ENCODE measurements at regions not wholly inside any gene's neighbourhood (a gene's known extent, or its start where the extent isn't known, plus 50 kb on each side); places are given as distances from the start of the nearest gene placed in this dataset.

GRCh38 chr12:126295652-126296051 is 1230.4 kb downstream of the AACS start:
- H3K36me3 ChIP-seq (ENCODE audit: control insufficient read depth in 2 of 3, insufficient read depth in 3 of 3, low read length in 3 of 3), result no peaks in the 10 kb centered on the region
- no peak for TF ChIP-seq CTCF (IDR thresholded peaks at IDR 0.05; ENCODE audit: borderline replicate concordance, extremely low read depth, insufficient read depth)
- H3K4me1 ChIP-seq (ENCODE audit: control insufficient read depth in 2 of 3, insufficient read depth in 2 of 3, low read depth in 1 of 3, low read length in 3 of 3), result no peaks in the 10 kb centered on the region
- FAIRE-seq, result no peak
- no peak overlapping the region for H3K4me3 ChIP-seq (ENCODE audit: low read length in 3 of 3)
- no peaks in the 10 kb centered on the region for H3K27me3 ChIP-seq (ENCODE audit: control insufficient read depth, insufficient read depth, low read length)
- intact Hi-C loops (cut with DNase I), result no loop called here
- H3K9me3 ChIP-seq (ENCODE audit: control insufficient read depth in 2 of 3, insufficient read depth in 1 of 3, low read length in 3 of 3), result no peaks in the 10 kb centered on the region
- no peak overlapping the region for H3K9ac ChIP-seq (ENCODE audit: low read length in 3 of 3)
- no peak for DNase-seq
- no peak overlapping the region for H3K27ac ChIP-seq (ENCODE audit: low read depth in 2 of 2, low read length in 2 of 2)

DNA sequence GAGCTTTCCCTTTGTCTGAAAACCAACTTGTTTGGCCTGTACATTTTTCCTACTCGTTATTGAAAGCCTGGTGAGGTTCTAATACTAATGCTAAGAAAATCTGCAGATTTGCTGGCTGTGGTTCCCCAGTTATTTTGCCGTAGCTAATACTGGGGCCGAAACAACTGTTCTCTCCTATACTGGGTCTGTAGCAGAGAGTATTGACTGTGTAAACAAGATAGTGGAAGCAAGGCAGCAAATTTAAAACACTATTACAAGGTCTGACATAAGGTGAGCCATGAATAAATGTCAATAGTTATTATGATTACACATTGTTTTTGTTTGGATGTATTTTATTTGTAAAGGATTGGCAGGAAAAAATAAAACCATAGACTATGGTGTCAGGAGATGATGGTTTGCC is 1244.0 kb downstream of the AACS start:
- H3K9me3 ChIP-seq (ENCODE audit: control insufficient read depth in 2 of 3, insufficient read depth in 1 of 3, low read length in 3 of 3), result no peaks in the 10 kb centered on the region
- H3K27ac ChIP-seq (ENCODE audit: low read depth in 2 of 2, low read length in 2 of 2), result no peak overlapping the region
- TF ChIP-seq CTCF (IDR thresholded peaks at IDR 0.05; ENCODE audit: borderline replicate concordance, extremely low read depth, insufficient read depth), result no peak
- H3K9ac ChIP-seq (ENCODE audit: low read length in 3 of 3), result no peak overlapping the region
- DNase-seq (no peak), FAIRE-seq (no peak)
- no peaks in the 10 kb centered on the region for H3K4me1 ChIP-seq (ENCODE audit: control insufficient read depth in 2 of 3, insufficient read depth in 2 of 3, low read depth in 1 of 3, low read length in 3 of 3)
- no peaks in the 10 kb centered on the region for H3K36me3 ChIP-seq (ENCODE audit: control insufficient read depth in 2 of 3, insufficient read depth in 3 of 3, low read length in 3 of 3)
- H3K4me3 ChIP-seq (ENCODE audit: low read length in 3 of 3), result no peak overlapping the region
- intact Hi-C loops (cut with DNase I), result no loop called here
- H3K27me3 ChIP-seq (ENCODE audit: control insufficient read depth, insufficient read depth, low read length), result no peaks in the 10 kb centered on the region

- no peaks in the 10 kb centered on the region for H3K9me3 ChIP-seq (ENCODE audit: control insufficient read depth in 2 of 3, insufficient read depth in 1 of 3, low read length in 3 of 3)
- FAIRE-seq (no peak), DNase-seq (no peak)
- no peak overlapping the region for H3K27ac ChIP-seq (ENCODE audit: low read depth in 2 of 2, low read length in 2 of 2)
- no peak overlapping the region for H3K9ac ChIP-seq (ENCODE audit: low read length in 3 of 3)
- no peaks in the 10 kb centered on the region for H3K4me1 ChIP-seq (ENCODE audit: control insufficient read depth in 2 of 3, insufficient read depth in 2 of 3, low read depth in 1 of 3, low read length in 3 of 3)
- no peaks in the 10 kb centered on the region for H3K27me3 ChIP-seq (ENCODE audit: control insufficient read depth, insufficient read depth, low read length)
- intact Hi-C loops (cut with DNase I), result no loop called here
- H3K4me3 ChIP-seq (ENCODE audit: low read length in 3 of 3), result no peak overlapping the region
- no peak for TF ChIP-seq CTCF (IDR thresholded peaks at IDR 0.05; ENCODE audit: borderline replicate concordance, extremely low read depth, insufficient read depth)
- H3K36me3 ChIP-seq (ENCODE audit: control insufficient read depth in 2 of 3, insufficient read depth in 3 of 3, low read length in 3 of 3), result no peaks in the 10 kb centered on the region
Measured at GRCh38 chr12:126312457-126312856, 1247.2 kb downstream of the AACS start.

GRCh38 chr12:126316411-126316810 is 1251.2 kb downstream of the AACS start:
- H3K9ac ChIP-seq (ENCODE audit: low read length in 3 of 3), result no peak overlapping the region
- no peaks in the 10 kb centered on the region for H3K27me3 ChIP-seq (ENCODE audit: control insufficient read depth, insufficient read depth, low read length)
- H3K27ac ChIP-seq (ENCODE audit: low read depth in 2 of 2, low read length in 2 of 2), result no peak overlapping the region
- DNase-seq (peak in 3 of 5 donors; percentile 10 to 42 (median 26)), FAIRE-seq (no peak)
- H3K4me3 ChIP-seq (ENCODE audit: low read length in 3 of 3), result no peak overlapping the region
- no peaks in the 10 kb centered on the region for H3K9me3 ChIP-seq (ENCODE audit: control insufficient read depth in 2 of 3, insufficient read depth in 1 of 3, low read length in 3 of 3)
- TF ChIP-seq CTCF (IDR thresholded peaks at IDR 0.05; ENCODE audit: borderline replicate concordance, extremely low read depth, insufficient read depth), result no peak
- no peaks in the 10 kb centered on the region for H3K4me1 ChIP-seq (ENCODE audit: control insufficient read depth in 2 of 3, insufficient read depth in 2 of 3, low read depth in 1 of 3, low read length in 3 of 3)
- intact Hi-C loops (cut with DNase I), result no loop called here
- no peaks in the 10 kb centered on the region for H3K36me3 ChIP-seq (ENCODE audit: control insufficient read depth in 2 of 3, insufficient read depth in 3 of 3, low read length in 3 of 3)
